H1 (cell line): ENCODE measurements at regions not wholly inside any gene's neighbourhood (a gene's known extent, or its start where the extent isn't known, plus 50 kb on each side); places are given as distances from the start of the nearest gene placed in this dataset.

Source experiments
- CTCF ChIA-PET: fragments of 300-600 bp; sonication (Branson Sonifier 250); formaldehyde crosslinking; loops from one replicate; lab custom pipeline; 2021; ENCODE audit not compliant: partially characterized antibody; lab: Charles Lee
- POLR2A ChIA-PET: fragments of 300-600 bp; sonication (Branson Sonifier 250); formaldehyde crosslinking; loops from one replicate; lab custom pipeline; 2021; ENCODE audit warnings: inconsistent platforms; ENCODE audit not compliant: partially characterized antibody; lab: Charles Lee
- DNase-seq, 2 experiments: peaks; one replicate each; pipeline versions ENCODE4 v3.0.0 to v3.0.0-alpha.2; 2010 to 2022; ENCODE audit warnings: low spot score in 2 of 2, low read depth in 1 of 2, mixed read lengths in 1 of 2
- FAIRE-seq: peaks from 2 replicates; lab custom pipeline; 2011; peaks lifted over from hg19 to GRCh38; lab: Jason Lieb, UNC
- H2AFZ ChIP-seq: 2 replicates; pipeline ENCODE4 v1.8.1; 2012; ENCODE audit warnings: low read length, inconsistent platforms
- H2AK5ac ChIP-seq: 2 replicates; pipeline ENCODE4 v1.6.1; 2013; ENCODE audit warnings: low read depth, low read length
- H2BK120ac ChIP-seq: replicated peaks from 2 replicates; pipeline ENCODE3; 2013; ENCODE audit warnings: low read depth, low read length, inconsistent platforms
- H2BK12ac ChIP-seq: 2 replicates; pipeline ENCODE4 v1.6.1; 2013; ENCODE audit warnings: low read depth, low read length
- H2BK15ac ChIP-seq: 2 replicates; pipeline ENCODE4 v1.6.1; 2013; ENCODE audit warnings: low read length
- H2BK20ac ChIP-seq: 2 replicates; pipeline ENCODE4 v1.6.1; 2013; ENCODE audit warnings: low read length
- H2BK5ac ChIP-seq: 2 replicates; pipeline ENCODE4 v1.6.1; 2013; ENCODE audit warnings: low read depth, low read length
- H3K14ac ChIP-seq: 2 replicates; pipeline ENCODE4 v1.6.1; 2013; ENCODE audit warnings: inconsistent platforms; ENCODE audit not compliant: insufficient read length
- H3K18ac ChIP-seq: 2 replicates; pipeline ENCODE4 v1.6.1; 2013; ENCODE audit warnings: low read length; ENCODE audit errors: extremely low read depth
- H3K23ac ChIP-seq: 2 replicates; pipeline ENCODE4 v1.6.1; 2013; ENCODE audit warnings: inconsistent platforms; ENCODE audit not compliant: insufficient read length
- H3K23me2 ChIP-seq: 2 replicates; pipeline ENCODE4 v1.6.1; 2013; ENCODE audit warnings: low read depth, low read length
- H3K27ac ChIP-seq: 2 replicates; pipeline ENCODE4 v1.6.1; 2011; ENCODE audit warnings: low read depth, low read length, inconsistent platforms
- H3K27me3 ChIP-seq, 4 experiments: replicated peaks in 1 of 4; 1 replicate in 1 of 4; 2 replicates in 3 of 4; pipeline versions ENCODE4 v1.6.1 to v1.8.1; 2011 to 2013; ENCODE audit warnings: low read length in 3 of 4, mild to moderate bottlenecking in 3 of 4, inconsistent platforms in 2 of 4, mixed read lengths in 2 of 4, moderate library complexity in 1 of 4; ENCODE audit not compliant: control insufficient read depth in 3 of 4, insufficient read depth in 3 of 4; ENCODE audit errors: extremely low read depth in 1 of 4
- H3K36me3 ChIP-seq, 4 experiments: 2 replicates each; pipeline versions ENCODE4 v1.6.1 to v1.8.1; 2011 to 2013; ENCODE audit warnings: mild to moderate bottlenecking in 4 of 4, low read length in 3 of 4, moderate library complexity in 2 of 4, control low read depth in 1 of 4, inconsistent platforms in 1 of 4; ENCODE audit not compliant: insufficient read depth in 4 of 4, control insufficient read depth in 2 of 4
- H3K4ac ChIP-seq: replicated peaks from 2 replicates; pipeline ENCODE3; 2013; ENCODE audit warnings: low read length, low read depth, mixed read lengths, inconsistent platforms; ENCODE audit not compliant: insufficient read length
- H3K4me1 ChIP-seq, 4 experiments: replicated peaks in 1 of 4; 1 replicate in 1 of 4; 2 replicates in 3 of 4; pipeline versions ENCODE4 v1.6.1 to v1.8.1; 2011 to 2013; ENCODE audit warnings: low read length in 3 of 4, inconsistent platforms in 2 of 4, mixed read lengths in 1 of 4; ENCODE audit not compliant: insufficient read depth in 4 of 4, control insufficient read depth in 3 of 4
- H3K4me2 ChIP-seq, 2 experiments: 2 replicates each; pipeline versions ENCODE4 v1.6.1 to v1.8.1; 2011 to 2013; ENCODE audit warnings: low read depth in 2 of 2, low read length in 2 of 2, control low read depth in 1 of 2, inconsistent platforms in 1 of 2, mild to moderate bottlenecking in 1 of 2; ENCODE audit not compliant: insufficient read depth in 1 of 2
- H3K4me3 ChIP-seq, 4 experiments: fragments of 200-600, 300-600 bp in 1 of 4; sonication (generic), shearing (Covaris generic), sonication (Bioruptor Twin) in 1 of 4; 2 replicates each; pipeline versions ENCODE4 v1.5.1 to v1.8.1; 2011 to 2016; ENCODE audit warnings: low read length in 4 of 4, low read depth in 3 of 4, control low read depth in 2 of 4, inconsistent platforms in 2 of 4, mild to moderate bottlenecking in 2 of 4, mixed read lengths in 1 of 4, moderate library complexity in 1 of 4; ENCODE audit not compliant: insufficient read depth in 2 of 4; ENCODE audit errors: extremely low read depth in 1 of 4
- H3K56ac ChIP-seq: replicated peaks from 2 replicates; pipeline ENCODE3; 2013; ENCODE audit warnings: low read depth, mild to moderate bottlenecking, mixed read lengths, low read length, inconsistent platforms; ENCODE audit not compliant: insufficient read length
- H3K79me1 ChIP-seq: 2 replicates; pipeline ENCODE4 v1.6.1; 2013; ENCODE audit warnings: low read depth, low read length, control low read depth
- H3K79me2 ChIP-seq, 2 experiments: 2 replicates each; pipeline versions ENCODE4 v1.6.1 to v1.8.1; 2012 to 2013; ENCODE audit warnings: low read length in 2 of 2, mild to moderate bottlenecking in 2 of 2, inconsistent platforms in 1 of 2; ENCODE audit not compliant: insufficient read depth in 2 of 2, control insufficient read depth in 1 of 2
- H3K9ac ChIP-seq, 4 experiments: replicated peaks in 1 of 4; 1 replicate in 1 of 4; 2 replicates in 3 of 4; pipeline versions ENCODE4 v1.6.1 to v1.8.1; 2011 to 2013; ENCODE audit warnings: low read depth in 3 of 4, low read length in 3 of 4, control low read depth in 2 of 4, mild to moderate bottlenecking in 2 of 4, moderate library complexity in 2 of 4, inconsistent platforms in 1 of 4; ENCODE audit errors: extremely low read depth in 1 of 4
- H3K9me3 ChIP-seq, 2 experiments: 2 replicates each; pipeline versions ENCODE4 v1.6.1 to v1.8.1; 2012 to 2013; ENCODE audit warnings: mild to moderate bottlenecking in 2 of 2, moderate library complexity in 2 of 2, control low read depth in 1 of 2, inconsistent platforms in 1 of 2, low read depth in 1 of 2, low read length in 1 of 2, mixed read lengths in 1 of 2; ENCODE audit not compliant: insufficient read depth in 2 of 2
- H4K20me1 ChIP-seq, 2 experiments: replicated peaks in 1 of 2; 2 replicates each; pipeline versions ENCODE3 to v1.8.1; 2011 to 2013; ENCODE audit warnings: inconsistent platforms in 2 of 2, low read length in 2 of 2, mild to moderate bottlenecking in 1 of 2; ENCODE audit not compliant: insufficient read depth in 2 of 2, control insufficient read depth in 1 of 2
- H4K5ac ChIP-seq: 2 replicates; pipeline ENCODE4 v1.6.1; 2013; ENCODE audit warnings: low read length, low read depth, mixed read lengths, inconsistent platforms; ENCODE audit not compliant: insufficient read length
- H4K8ac ChIP-seq: 2 replicates; pipeline ENCODE4 v1.8.0; 2013; ENCODE audit warnings: mild to moderate bottlenecking, moderate library complexity, low read length, inconsistent platforms; ENCODE audit not compliant: insufficient read depth; ENCODE audit errors: extremely low read depth
- H4K91ac ChIP-seq: replicated peaks from 2 replicates; pipeline ENCODE3; 2013; ENCODE audit warnings: low read length, mixed read lengths, inconsistent platforms; ENCODE audit not compliant: insufficient read length
- ASH2L ChIP-seq: fragments of 200-600, 300-600 bp; sonication (generic); IDR thresholded peaks from one replicate; pipeline ENCODE4 v1.7.1; 2017; ENCODE audit warnings: low read length
- CBX8 ChIP-seq: fragments of 300-800, 300-1000 bp; sonication (generic); IDR thresholded peaks from 2 replicates; pipeline ENCODE4 v1.7.1; 2016; ENCODE audit warnings: low read depth, low read length, borderline replicate concordance
- EP300 ChIP-seq, 2 experiments: IDR thresholded peaks; 1 replicate in 1 of 2; 2 replicates in 1 of 2; pipeline ENCODE4 v1.6.1; 2011 to 2012; ENCODE audit warnings: low read depth in 2 of 2, low read length in 2 of 2, mild to moderate bottlenecking in 2 of 2, borderline replicate concordance in 1 of 2, inconsistent platforms in 1 of 2, moderate library complexity in 1 of 2
- GTF2F1 ChIP-seq: IDR thresholded peaks from 2 replicates; pipeline ENCODE4 v1.6.1; 2012; ENCODE audit warnings: low read depth, low read length, improper control_type of control experiment, borderline replicate concordance
- HDAC2 ChIP-seq, 2 experiments: fragments of 300-600 bp in 1 of 2; sonication (generic) in 1 of 2; IDR thresholded peaks; 2 replicates each; pipeline ENCODE4 v1.6.1; 2011 to 2012; ENCODE audit warnings: low read depth in 2 of 2, low read length in 2 of 2, mild to moderate bottlenecking in 2 of 2, moderate library complexity in 2 of 2, borderline replicate concordance in 1 of 2, inconsistent platforms in 1 of 2
- HDAC6 ChIP-seq: IDR thresholded peaks from one replicate; pipeline ENCODE4 v1.7.1; 2012; ENCODE audit warnings: low read depth, mild to moderate bottlenecking, inconsistent platforms, low read length, moderate library complexity
- POU5F1 ChIP-seq: IDR thresholded peaks from 2 replicates; pipeline ENCODE4 v1.6.1; 2011; ENCODE audit warnings: low read depth, mild to moderate bottlenecking, low read length, moderate library complexity
- RBBP5 ChIP-seq: IDR thresholded peaks from 2 replicates; pipeline ENCODE4 v1.7.1; 2012; ENCODE audit warnings: low read depth, mild to moderate bottlenecking, inconsistent platforms, low read length, moderate library complexity, borderline replicate concordance
- YY1 ChIP-seq: IDR thresholded peaks from 2 replicates; pipeline ENCODE4 v1.6.1; 2011; ENCODE audit warnings: low read depth, mild to moderate bottlenecking, low read length
- ZNF274 ChIP-seq: IDR thresholded peaks from 2 replicates; pipeline ENCODE4 v1.7.0; 2012; ENCODE audit warnings: low read length, borderline replicate concordance; ENCODE audit errors: extremely low read depth
- WGBS, 2 experiments: shearing (Covaris generic) in 1 of 2; methylation state at CpG; one replicate each; pipeline versions ENCODE4 v1.1.6 to v1.1.7; 2013 to 2015; ENCODE audit warnings: low lambda C conversion rate in 2 of 2, mixed read lengths in 2 of 2, inconsistent platforms in 1 of 2, low coverage in 1 of 2, missing lambda C conversion rate in 1 of 2; ENCODE audit not compliant: insufficient replicate concordance in 2 of 2, insufficient coverage in 1 of 2, insufficient read length in 1 of 2; ENCODE audit errors: extremely low coverage in 1 of 2, missing lambda C conversion rate in 1 of 2; 5-methylcytosine and 5-hydroxymethylcytosine counted together
- TF ChIP-seq, protein P1 (sequence below), 3 experiments: IDR thresholded peaks; 1 replicate in 2 of 3; 2 replicates in 1 of 3; pipeline versions ENCODE4 v1.5.1 to v1.6.1; 2011; ENCODE audit warnings: low read length in 3 of 3, mild to moderate bottlenecking in 3 of 3, inconsistent platforms in 2 of 3, low read depth in 1 of 3, moderate library complexity in 1 of 3; ENCODE audit not compliant: insufficient read depth in 1 of 3; ENCODE audit errors: control extremely low read depth in 1 of 3

DNA sequence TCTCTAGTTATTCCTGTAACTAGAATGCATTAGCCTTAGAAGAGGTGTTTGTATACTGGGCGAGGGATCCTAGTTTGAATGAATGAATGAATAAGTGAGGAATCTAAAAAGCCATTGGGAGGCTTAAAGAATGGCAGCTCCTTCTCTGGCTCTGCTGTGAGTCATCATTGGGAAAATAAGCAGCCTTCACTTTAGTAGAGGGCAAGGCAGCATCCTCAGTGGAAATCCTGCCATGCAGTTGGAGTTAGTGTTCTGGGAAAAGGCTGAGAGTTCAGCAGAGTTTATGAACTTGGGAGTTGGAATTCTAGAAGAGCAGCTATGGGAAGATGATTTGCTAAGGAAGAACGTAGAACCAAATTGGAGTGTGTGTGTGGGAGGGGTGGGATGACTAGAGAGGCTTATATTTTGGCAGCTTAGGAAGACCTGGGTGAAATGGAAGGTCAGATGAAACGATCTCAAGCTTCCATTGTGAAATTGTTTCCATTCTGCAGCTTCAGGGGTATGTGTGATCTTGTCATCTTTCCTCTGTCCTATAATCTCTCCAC, 120.8 kb downstream of the PTCSC3 start:
- H3K4me2 ChIP-seq = no peak overlapping the region
- no peak for DNase-seq
- 85% methylated on average over 3 of the region's 3 CpGs; no CpG with 5 or more reads in 1 of the 2 experiments for WGBS, 2 experiments
- POLR2A ChIA-PET = no interaction called here
- FAIRE-seq = no peak
- no peak overlapping the region for H2BK5ac ChIP-seq
- H3K23me2 ChIP-seq = no peaks in the 10 kb centered on the region; the same call in 1 of the 2 replicates
- no peaks in the 10 kb centered on the region for H3K27me3 ChIP-seq
- no peak overlapping the region for H3K56ac ChIP-seq
- no peak overlapping the region for H4K8ac ChIP-seq
- H4K91ac ChIP-seq = no peak overlapping the region
- H2BK120ac ChIP-seq = no peak overlapping the region
- H3K79me1 ChIP-seq = no peaks in the 10 kb centered on the region
- no peak overlapping the region for H3K14ac ChIP-seq
- H3K9ac ChIP-seq = no peak overlapping the region
- H3K79me2 ChIP-seq = no peaks in the 10 kb centered on the region
- no peak overlapping the region for H4K5ac ChIP-seq
- H3K36me3 ChIP-seq = no peaks in the 10 kb centered on the region
- H3K4me1 ChIP-seq = peaks cover 0 to 2% (median 0%) of the 10 kb centered on the region in 4 experiments; a peak in 1 of 7 replicates
- H4K20me1 ChIP-seq = no peaks in the 10 kb centered on the region
- no peak overlapping the region for H2AK5ac ChIP-seq
- no peak overlapping the region for H2BK20ac ChIP-seq
- H2BK12ac ChIP-seq = no peak overlapping the region
- H2AFZ ChIP-seq = no peak overlapping the region
- H3K27ac ChIP-seq = no peak overlapping the region
- H2BK15ac ChIP-seq = no peak overlapping the region
- CTCF ChIA-PET = interaction anchor here (5.3 kb wide), 1 partner anchor 14 kb away, joined by 34 read pairs; no protein-coding TSS in a partner anchor
- no peak overlapping the region for H3K4me3 ChIP-seq
- H3K18ac ChIP-seq = no peak overlapping the region
- no peak overlapping the region for H3K4ac ChIP-seq
- H3K9me3 ChIP-seq = no peaks in the 10 kb centered on the region
- no peak overlapping the region for H3K23ac ChIP-seq
- TF ChIP-seq GTF2F1 (no peak), CBX8 (no peak), HDAC2 (IDR thresholded peaks at IDR 0.05; ENCODE audit: borderline replicate concordance in 1 of 2, low read depth in 2 of 2, low read length in 2 of 2) (no peak), ZNF274 (no peak), EP300 (IDR thresholded peaks at IDR 0.05; ENCODE audit: borderline replicate concordance in 1 of 2, low read depth in 2 of 2, low read length in 2 of 2) (no peak), RBBP5 (no peak), ASH2L (no peak), POU5F1 (no peak), HDAC6 (no peak), YY1 (no peak)
- TF ChIP-seq, protein P1, sequence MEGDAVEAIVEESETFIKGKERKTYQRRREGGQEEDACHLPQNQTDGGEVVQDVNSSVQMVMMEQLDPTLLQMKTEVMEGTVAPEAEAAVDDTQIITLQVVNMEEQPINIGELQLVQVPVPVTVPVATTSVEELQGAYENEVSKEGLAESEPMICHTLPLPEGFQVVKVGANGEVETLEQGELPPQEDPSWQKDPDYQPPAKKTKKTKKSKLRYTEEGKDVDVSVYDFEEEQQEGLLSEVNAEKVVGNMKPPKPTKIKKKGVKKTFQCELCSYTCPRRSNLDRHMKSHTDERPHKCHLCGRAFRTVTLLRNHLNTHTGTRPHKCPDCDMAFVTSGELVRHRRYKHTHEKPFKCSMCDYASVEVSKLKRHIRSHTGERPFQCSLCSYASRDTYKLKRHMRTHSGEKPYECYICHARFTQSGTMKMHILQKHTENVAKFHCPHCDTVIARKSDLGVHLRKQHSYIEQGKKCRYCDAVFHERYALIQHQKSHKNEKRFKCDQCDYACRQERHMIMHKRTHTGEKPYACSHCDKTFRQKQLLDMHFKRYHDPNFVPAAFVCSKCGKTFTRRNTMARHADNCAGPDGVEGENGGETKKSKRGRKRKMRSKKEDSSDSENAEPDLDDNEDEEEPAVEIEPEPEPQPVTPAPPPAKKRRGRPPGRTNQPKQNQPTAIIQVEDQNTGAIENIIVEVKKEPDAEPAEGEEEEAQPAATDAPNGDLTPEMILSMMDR (IDR thresholded peaks at IDR 0.05; ENCODE audit: control extremely low read depth in 1 of 3, insufficient read depth in 1 of 3, low read depth in 1 of 3, low read length in 3 of 3) = no peak
